ENCODE measurements at regions not wholly inside any gene's neighbourhood (a gene's known extent, or its start where the extent isn't known, plus 50 kb on each side); places are given as distances from the start of the nearest gene placed in this dataset.

GRCh38 chr4:23114538-23114937, 421.8 kb downstream of the GBA3 start:
- TF ChIP-seq POLR2A (IDR thresholded peaks at IDR 0.05) (no peak), EP300 (IDR thresholded peaks at IDR 0.05) (no peak), POLR2AphosphoS5 (IDR thresholded peaks at IDR 0.05) (no peak), CTCF (IDR thresholded peaks at IDR 0.05) (no peak)
- Histone ChIP-seq H3K4me1 (no peaks in the 10 kb centered on the region), H3K36me3 (no peaks in the 10 kb centered on the region), H3K27ac (no peak overlapping the region), H3K27me3 (no peaks in the 10 kb centered on the region), H3K4me3 (no peak overlapping the region), H3K9me3 (no peaks in the 10 kb centered on the region)
- DNase-seq: no peak
- 34 to 69% methylated on average over 1 of the region's 1 CpG for WGBS, 2 donors
- intact Hi-C loops (cut with DNase I): no loop called here

- no peaks in the 10 kb centered on the region for H3K36me3 ChIP-seq
- 64 to 77% methylated on average over 2 of the region's 2 CpGs for WGBS, 2 donors
- H3K4me1 ChIP-seq: no peaks in the 10 kb centered on the region
- DNase-seq: no peak
- H3K27me3 ChIP-seq: no peaks in the 10 kb centered on the region
- TF ChIP-seq EP300 (IDR thresholded peaks at IDR 0.05) (no peak), POLR2AphosphoS5 (IDR thresholded peaks at IDR 0.05) (no peak), CTCF (IDR thresholded peaks at IDR 0.05) (no peak), POLR2A (IDR thresholded peaks at IDR 0.05) (no peak)
- H3K4me3 ChIP-seq: no peak overlapping the region
- no peaks in the 10 kb centered on the region for H3K9me3 ChIP-seq
- intact Hi-C loops (cut with DNase I): no loop called here
- no peak overlapping the region for H3K27ac ChIP-seq
These were observed 420.4 kb downstream of the GBA3 start for GRCh38 chr4:23113104-23113503.

GRCh38 chr4:23106516-23106915, 413.8 kb downstream of the GBA3 start:
- no peak for DNase-seq
- Histone ChIP-seq H3K36me3 (no peaks in the 10 kb centered on the region), H3K4me1 (no peaks in the 10 kb centered on the region), H3K27me3 (no peaks in the 10 kb centered on the region), H3K4me3 (no peak overlapping the region), H3K9me3 (no peaks in the 10 kb centered on the region), H3K27ac (no peak overlapping the region)
- TF ChIP-seq EP300 (IDR thresholded peaks at IDR 0.05) (no peak), POLR2AphosphoS5 (IDR thresholded peaks at IDR 0.05) (no peak), CTCF (IDR thresholded peaks at IDR 0.05) (no peak), POLR2A (IDR thresholded peaks at IDR 0.05) (no peak)
- 61 to 87% methylated on average over 1 of the region's 1 CpG for WGBS, 2 donors
- intact Hi-C loops (cut with DNase I): no loop called here

GRCh38 chr4:23105759-23106370, 413.1 kb downstream of the GBA3 start:
- DNase-seq: no peak
- Histone ChIP-seq H3K4me3 (no peak overlapping the region), H3K27ac (no peak overlapping the region), H3K27me3 (no peaks in the 10 kb centered on the region), H3K4me1 (no peaks in the 10 kb centered on the region), H3K36me3 (no peaks in the 10 kb centered on the region), H3K9me3 (no peaks in the 10 kb centered on the region)
- WGBS, 2 donors: 86 to 90% methylated on average over 2 of the region's 2 CpGs
- TF ChIP-seq POLR2A (IDR thresholded peaks at IDR 0.05): no peak
- TF ChIP-seq EP300 (IDR thresholded peaks at IDR 0.05): no peak
- TF ChIP-seq CTCF (IDR thresholded peaks at IDR 0.05): no peak
- TF ChIP-seq POLR2AphosphoS5 (IDR thresholded peaks at IDR 0.05): no peak
- intact Hi-C loops (cut with DNase I): no loop called here

- Histone ChIP-seq H3K36me3 (no peaks in the 10 kb centered on the region), H3K27me3 (no peaks in the 10 kb centered on the region), H3K9me3 (peaks cover 0 to 5% (median 0%) of the 10 kb centered on the region in 4 donors), H3K4me3 (no peak overlapping the region), H3K4me1 (no peaks in the 10 kb centered on the region), H3K27ac (no peak overlapping the region)
- intact Hi-C loops (cut with DNase I): no loop called here
- DNase-seq: no peak
- TF ChIP-seq EP300 (IDR thresholded peaks at IDR 0.05) (no peak), POLR2AphosphoS5 (IDR thresholded peaks at IDR 0.05) (no peak), POLR2A (IDR thresholded peaks at IDR 0.05) (no peak), CTCF (IDR thresholded peaks at IDR 0.05) (no peak)
- 90 to 93% methylated on average over 6 of the region's 6 CpGs for WGBS, 2 donors
These were observed 404.5 kb downstream of the GBA3 start for GRCh38 chr4:23097251-23097650.
